Activated T-helper 1 cell treated with anti-CD3 and anti-CD28 coated beads, Interleukin-12 subunit alpha, Interleukin-12 subunit beta, Interleukin-2, Interleukin-4 antibody, amounts not matched to agents 30 ng/mL and 10 ng/mL and 1 ng/mL, durations not matched to agents 14 hours and 24 hours and 36 hours (primary cell): ENCODE measurements at regions not wholly inside any gene's neighbourhood (a gene's known extent, or its start where the extent isn't known, plus 50 kb on each side); places are given as distances from the start of the nearest gene placed in this dataset.

Source experiments
- DNase-seq: peaks from one replicate; pipeline ENCODE4 v3.0.0; 2021; ENCODE audit warnings: low spot score
- H3K27ac Mint-ChIP-seq: one replicate; pipeline ENCODE4 v1.8.0; 2021; ENCODE audit warnings: mild to moderate bottlenecking, mixed read lengths
- H3K27me3 Mint-ChIP-seq: one replicate; pipeline ENCODE4 v1.8.0; 2022; ENCODE audit warnings: mild to moderate bottlenecking, moderate library complexity, mixed read lengths; ENCODE audit not compliant: insufficient read depth
- H3K36me3 Mint-ChIP-seq: one replicate; pipeline ENCODE4 v1.8.0; 2021; ENCODE audit warnings: low read depth, mixed read lengths
- H3K4me1 Mint-ChIP-seq: one replicate; pipeline ENCODE4 v1.8.0; 2021; ENCODE audit warnings: low read depth, mixed read lengths
- H3K4me3 Mint-ChIP-seq: one replicate; pipeline ENCODE4 v1.8.0; 2021; ENCODE audit warnings: mild to moderate bottlenecking, moderate library complexity, mixed read lengths
- H3K9me3 Mint-ChIP-seq: one replicate; pipeline ENCODE4 v1.8.0; 2021; ENCODE audit warnings: mixed read lengths
- intact Hi-C: fragments of 100-400 bp; cut with micrococcal nuclease; formaldehyde crosslinking; loops from one replicate; pipeline ENCODE4 v1.15.1; 2024

DNA sequence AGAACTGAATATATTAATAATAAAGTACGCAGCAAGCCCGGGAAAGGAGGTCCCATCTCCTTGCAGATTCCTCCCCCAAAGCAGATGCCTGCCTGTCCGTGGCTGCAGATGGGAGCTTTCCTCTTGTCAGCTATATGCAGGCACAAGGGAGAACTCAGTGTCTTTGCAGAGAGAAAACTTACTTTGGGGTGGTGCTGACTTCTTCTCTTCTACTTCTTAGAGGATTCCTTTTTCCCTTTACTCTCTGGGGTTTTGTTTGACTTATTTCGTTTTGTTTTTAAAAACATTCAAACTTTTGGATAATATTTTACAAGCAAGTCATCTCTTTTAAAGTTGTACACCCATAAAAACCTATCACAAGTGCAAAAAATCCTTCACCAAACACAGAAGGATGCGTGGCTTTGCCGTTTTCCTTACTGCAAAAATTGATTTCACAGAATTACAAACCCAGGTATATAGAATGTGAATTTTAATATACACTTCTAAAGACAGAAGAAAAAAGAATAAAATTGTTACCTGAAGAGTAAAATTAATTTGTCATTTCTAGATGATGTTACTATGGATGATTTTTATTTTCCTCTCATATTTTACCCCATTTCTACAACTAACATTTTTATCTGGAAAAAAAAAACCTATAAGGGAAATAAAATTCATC is 65.3 kb upstream of the IGF1R start:
- Mint-ChIP-seq H3K4me1 (peaks cover 5% of the 10 kb centered on the region), H3K4me3 (no peak overlapping the region), H3K27ac (no peak overlapping the region), H3K27me3 (peaks cover 43% of the 10 kb centered on the region), H3K36me3 (no peaks in the 10 kb centered on the region), H3K9me3 (peaks cover 9% of the 10 kb centered on the region)
- DNase-seq = no peak
- intact Hi-C loops = no loop called here

- peaks cover 5% of the 10 kb centered on the region for H3K4me1 Mint-ChIP-seq
- H3K4me3 Mint-ChIP-seq = no peak overlapping the region
- no peaks in the 10 kb centered on the region for H3K36me3 Mint-ChIP-seq
- DNase-seq = no peak
- intact Hi-C loops = no loop called here
- H3K27me3 Mint-ChIP-seq = peaks cover 48% of the 10 kb centered on the region
- no peak overlapping the region for H3K27ac Mint-ChIP-seq
- peaks cover 5% of the 10 kb centered on the region for H3K9me3 Mint-ChIP-seq
Measured at GRCh38 chr15:98583771-98584430, 64.4 kb upstream of the IGF1R start.

- Mint-ChIP-seq H3K9me3 (no peaks in the 10 kb centered on the region), H3K4me3 (no peak overlapping the region), H3K4me1 (peaks cover 5% of the 10 kb centered on the region), H3K27me3 (peaks cover 51% of the 10 kb centered on the region), H3K36me3 (no peaks in the 10 kb centered on the region), H3K27ac (no peak overlapping the region)
- intact Hi-C loops = no loop called here
- DNase-seq = no peak
Measured at GRCh38 chr15:98586066-98586465, 62.3 kb upstream of the IGF1R start.

DNA sequence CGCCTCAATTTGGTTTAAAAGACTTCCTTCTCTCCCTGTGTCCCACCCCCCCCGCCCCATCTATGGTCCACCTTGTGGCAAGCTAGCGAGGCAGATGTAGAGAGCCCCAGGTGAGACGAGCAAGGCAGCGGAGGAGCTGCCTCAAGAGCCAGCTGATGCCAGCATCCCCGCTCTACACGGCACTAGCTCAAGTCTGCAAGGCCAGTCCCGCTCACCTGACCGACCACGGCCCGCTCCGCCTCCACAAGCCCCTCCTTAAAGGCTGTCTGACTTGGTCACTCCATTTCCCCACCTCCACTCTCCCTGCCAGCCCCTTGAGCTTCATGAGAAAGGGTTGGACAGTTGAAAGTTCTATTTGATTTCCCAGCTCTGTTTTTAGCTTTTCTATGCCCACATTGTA is 56.2 kb upstream of the IGF1R start:
- Mint-ChIP-seq H3K9me3 (no peaks in the 10 kb centered on the region), H3K4me3 (no peak overlapping the region), H3K27ac (no peak overlapping the region), H3K4me1 (no peaks in the 10 kb centered on the region), H3K36me3 (no peaks in the 10 kb centered on the region), H3K27me3 (peaks cover 18% of the 10 kb centered on the region)
- intact Hi-C loops = no loop called here
- DNase-seq = no peak

DNA sequence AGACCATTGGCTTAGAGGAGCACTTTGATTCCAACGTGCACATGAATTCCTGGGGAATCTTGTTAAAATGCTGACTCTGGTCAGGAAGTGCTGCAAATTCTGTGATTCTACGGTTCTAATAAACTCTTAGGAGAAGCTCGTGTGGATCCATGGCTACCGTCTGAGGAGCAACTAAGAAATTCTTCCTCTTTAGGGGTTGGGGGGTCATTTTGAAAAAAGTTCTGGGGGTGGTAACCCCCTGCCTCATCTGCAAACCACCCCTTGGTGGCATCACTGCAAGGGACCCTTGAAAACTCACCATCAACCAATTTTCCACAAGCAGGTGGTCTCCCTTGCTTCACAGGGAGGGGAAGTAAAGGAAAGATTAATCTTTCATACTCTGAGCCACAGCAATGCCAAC is 52.2 kb upstream of the IGF1R start:
- intact Hi-C loops = no loop called here
- H3K27me3 Mint-ChIP-seq = peaks cover 9% of the 10 kb centered on the region

DNA sequence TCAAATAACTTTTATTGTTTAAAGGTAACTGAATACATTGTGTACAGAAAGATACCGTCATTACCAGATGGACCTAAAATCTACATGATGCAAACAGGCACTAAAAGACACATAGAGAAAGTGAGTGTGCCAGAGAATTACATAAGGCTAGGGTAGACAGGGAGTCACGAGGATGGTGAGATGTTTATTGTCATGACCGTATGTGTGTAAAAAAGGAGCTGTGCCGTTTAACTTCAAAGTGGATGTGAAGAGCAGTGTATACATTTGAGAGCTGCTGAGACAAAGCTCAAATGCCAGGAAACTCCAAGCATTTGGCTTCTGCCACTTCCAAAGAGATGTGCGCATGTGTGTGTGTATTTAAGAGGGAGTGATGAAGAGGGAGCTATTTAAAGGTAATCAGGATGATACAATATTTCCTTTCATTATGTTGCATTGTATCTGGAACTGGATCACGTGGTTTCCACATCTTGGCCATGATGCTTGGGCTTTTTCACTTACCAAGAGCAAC is 51.4 kb upstream of the IGF1R start:
- no peak for DNase-seq
- Mint-ChIP-seq H3K9me3 (no peaks in the 10 kb centered on the region), H3K27ac (no peak overlapping the region), H3K27me3 (peaks cover 4% of the 10 kb centered on the region), H3K36me3 (no peaks in the 10 kb centered on the region), H3K4me3 (no peak overlapping the region), H3K4me1 (peaks cover 21% of the 10 kb centered on the region)
- intact Hi-C loops = no loop called here

More for the DNA sequence above, 52.2 kb upstream of the IGF1R start:
- no peak for DNase-seq
- H3K27ac Mint-ChIP-seq = no peak overlapping the region
- H3K4me3 Mint-ChIP-seq = no peak overlapping the region
- no peaks in the 10 kb centered on the region for H3K36me3 Mint-ChIP-seq
- H3K9me3 Mint-ChIP-seq = no peaks in the 10 kb centered on the region
- H3K4me1 Mint-ChIP-seq = peaks cover 16% of the 10 kb centered on the region

DNA sequence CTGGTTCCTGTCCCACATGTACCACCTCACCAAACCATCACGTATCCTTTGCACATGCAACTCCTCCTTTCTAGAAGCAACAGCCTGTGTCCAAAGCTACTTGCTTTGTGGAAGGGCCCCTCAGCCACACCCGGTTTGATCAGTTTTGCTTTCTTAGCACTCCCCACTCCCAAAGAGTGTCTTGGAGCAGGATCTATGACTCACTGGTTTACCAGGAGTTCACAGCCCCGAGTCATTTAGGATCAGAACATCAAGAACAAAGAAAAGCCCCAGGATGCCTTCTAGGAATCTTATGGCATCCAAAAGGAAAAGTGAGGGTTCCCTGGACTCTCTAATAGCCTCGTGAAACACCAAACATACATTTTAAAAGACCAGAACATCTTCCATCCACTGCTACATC is 50.7 kb upstream of the IGF1R start:
- H3K4me3 Mint-ChIP-seq = no peak overlapping the region
- no peak for DNase-seq
- no peaks in the 10 kb centered on the region for H3K36me3 Mint-ChIP-seq
- H3K27ac Mint-ChIP-seq = no peak overlapping the region
- H3K4me1 Mint-ChIP-seq = peaks cover 24% of the 10 kb centered on the region
- no peaks in the 10 kb centered on the region for H3K9me3 Mint-ChIP-seq
- intact Hi-C loops = no loop called here
- H3K27me3 Mint-ChIP-seq = peaks cover 4% of the 10 kb centered on the region
